ENCODE measurements at regions not wholly inside any gene's neighbourhood (a gene's known extent, or its start where the extent isn't known, plus 50 kb on each side); places are given as distances from the start of the nearest gene placed in this dataset.

GRCh38 chr5:138635265-138635664 lies 60.1 kb upstream of the HSPA9 start:
- TF ChIP-seq, protein P1, sequence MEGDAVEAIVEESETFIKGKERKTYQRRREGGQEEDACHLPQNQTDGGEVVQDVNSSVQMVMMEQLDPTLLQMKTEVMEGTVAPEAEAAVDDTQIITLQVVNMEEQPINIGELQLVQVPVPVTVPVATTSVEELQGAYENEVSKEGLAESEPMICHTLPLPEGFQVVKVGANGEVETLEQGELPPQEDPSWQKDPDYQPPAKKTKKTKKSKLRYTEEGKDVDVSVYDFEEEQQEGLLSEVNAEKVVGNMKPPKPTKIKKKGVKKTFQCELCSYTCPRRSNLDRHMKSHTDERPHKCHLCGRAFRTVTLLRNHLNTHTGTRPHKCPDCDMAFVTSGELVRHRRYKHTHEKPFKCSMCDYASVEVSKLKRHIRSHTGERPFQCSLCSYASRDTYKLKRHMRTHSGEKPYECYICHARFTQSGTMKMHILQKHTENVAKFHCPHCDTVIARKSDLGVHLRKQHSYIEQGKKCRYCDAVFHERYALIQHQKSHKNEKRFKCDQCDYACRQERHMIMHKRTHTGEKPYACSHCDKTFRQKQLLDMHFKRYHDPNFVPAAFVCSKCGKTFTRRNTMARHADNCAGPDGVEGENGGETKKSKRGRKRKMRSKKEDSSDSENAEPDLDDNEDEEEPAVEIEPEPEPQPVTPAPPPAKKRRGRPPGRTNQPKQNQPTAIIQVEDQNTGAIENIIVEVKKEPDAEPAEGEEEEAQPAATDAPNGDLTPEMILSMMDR (IDR thresholded peaks at IDR 0.05) = no peak
- no peak for TF ChIP-seq POLR2A (IDR thresholded peaks at IDR 0.05)
